ENCODE measurements at regions not wholly inside any gene's neighbourhood (a gene's known extent, or its start where the extent isn't known, plus 50 kb on each side); places are given as distances from the start of the nearest gene placed in this dataset.

GRCh38 chr14:58749066-58749669 is 111.4 kb downstream of the DACT1 start:
- DNase-seq (ENCODE audit: low read depth), result peak; percentile 80
- TF ChIP-seq CTCF (IDR thresholded peaks at IDR 0.05; ENCODE audit: control insufficient read depth, insufficient read depth, low read depth, low read length, missing control alignments), result no peak
- H3K4me3 ChIP-seq (ENCODE audit: control insufficient read depth, low read depth, low read length), result no peak overlapping the region

DNA sequence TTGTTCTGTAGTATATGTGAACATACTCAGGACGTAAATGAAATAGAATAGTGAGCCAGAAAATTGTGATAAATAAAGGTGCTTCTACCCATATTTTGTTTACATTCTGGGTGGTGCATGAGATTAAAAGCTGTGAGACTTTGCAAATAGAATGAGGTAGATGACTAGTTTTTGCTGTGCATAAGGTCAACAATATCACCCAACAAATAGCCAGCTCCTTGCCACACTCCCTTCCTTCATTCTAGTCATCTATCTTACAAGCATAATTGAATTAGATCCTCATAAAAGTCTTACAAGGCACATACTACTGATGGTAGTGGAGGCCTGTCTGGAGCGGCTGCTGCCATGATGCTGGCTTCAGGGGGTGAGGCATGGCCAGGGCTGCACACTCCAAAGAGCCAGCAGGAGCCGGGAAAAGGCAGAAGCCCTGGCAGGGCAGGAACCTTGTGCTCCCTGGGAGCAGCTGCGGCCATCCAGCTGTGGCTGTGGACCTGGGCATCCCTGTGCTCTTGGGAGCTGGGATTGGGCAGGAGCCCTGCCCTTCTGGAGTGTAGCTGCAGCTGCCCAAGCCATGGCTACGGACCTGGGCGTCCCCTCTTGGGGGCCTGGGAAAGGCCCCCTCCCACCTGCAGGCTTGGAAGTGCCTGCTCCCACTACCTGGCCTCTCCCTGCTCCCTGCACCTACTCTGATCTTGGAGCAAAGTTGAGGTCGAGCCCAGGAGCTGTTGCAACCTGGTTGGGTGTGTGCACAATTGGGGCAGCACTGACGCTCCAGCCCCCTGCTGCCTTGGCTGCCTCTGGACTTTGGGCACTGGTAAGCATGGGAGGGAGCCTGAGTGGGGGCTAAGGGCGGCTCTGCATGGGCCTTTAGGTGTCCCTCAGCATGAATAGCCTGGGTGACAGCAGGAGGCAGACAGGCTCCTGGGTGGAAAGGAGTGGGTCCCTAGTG is 112.8 kb downstream of the DACT1 start:
- TF ChIP-seq CTCF (IDR thresholded peaks at IDR 0.05; ENCODE audit: control insufficient read depth, insufficient read depth, low read depth, low read length, missing control alignments), result no peak
- H3K4me3 ChIP-seq (ENCODE audit: control insufficient read depth, low read depth, low read length), result no peak overlapping the region
- DNase-seq (ENCODE audit: low read depth), result no peak

GRCh38 chr14:58751788-58752187 is 114.0 kb downstream of the DACT1 start:
- H3K4me3 ChIP-seq (ENCODE audit: control insufficient read depth, low read depth, low read length), result no peak overlapping the region
- no peak for DNase-seq (ENCODE audit: low read depth)
- no peak for TF ChIP-seq CTCF (IDR thresholded peaks at IDR 0.05; ENCODE audit: control insufficient read depth, insufficient read depth, low read depth, low read length, missing control alignments)

DNA sequence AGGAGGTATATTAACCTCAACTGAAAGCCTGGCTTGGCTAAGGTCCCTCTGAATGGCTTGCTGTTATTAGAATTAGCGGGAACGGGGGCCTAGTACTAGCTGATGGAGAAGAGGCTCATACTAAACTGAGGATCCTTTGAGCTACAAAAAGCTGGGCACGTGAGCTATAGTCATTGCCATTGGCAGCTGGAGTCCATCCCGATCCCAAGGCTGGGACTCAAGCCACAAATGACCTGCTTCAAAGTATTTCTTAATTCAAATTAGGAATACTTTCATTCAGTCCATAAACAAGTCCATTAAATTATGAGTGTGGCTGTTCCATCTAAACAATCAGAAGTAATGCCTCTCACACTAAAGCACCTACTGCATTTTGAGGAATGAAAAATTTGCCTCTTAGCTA is 114.5 kb downstream of the DACT1 start:
- no peak for DNase-seq (ENCODE audit: low read depth)
- H3K4me3 ChIP-seq (ENCODE audit: control insufficient read depth, low read depth, low read length), result no peak overlapping the region
- TF ChIP-seq CTCF (IDR thresholded peaks at IDR 0.05; ENCODE audit: control insufficient read depth, insufficient read depth, low read depth, low read length, missing control alignments), result no peak

- no peak for TF ChIP-seq CTCF (IDR thresholded peaks at IDR 0.05; ENCODE audit: control insufficient read depth, insufficient read depth, low read depth, low read length, missing control alignments)
- H3K4me3 ChIP-seq (ENCODE audit: control insufficient read depth, low read depth, low read length), result no peak overlapping the region
- DNase-seq (ENCODE audit: low read depth), result no peak
Observed at GRCh38 chr14:58752771-58753201, 115.0 kb downstream of the DACT1 start.

DNA sequence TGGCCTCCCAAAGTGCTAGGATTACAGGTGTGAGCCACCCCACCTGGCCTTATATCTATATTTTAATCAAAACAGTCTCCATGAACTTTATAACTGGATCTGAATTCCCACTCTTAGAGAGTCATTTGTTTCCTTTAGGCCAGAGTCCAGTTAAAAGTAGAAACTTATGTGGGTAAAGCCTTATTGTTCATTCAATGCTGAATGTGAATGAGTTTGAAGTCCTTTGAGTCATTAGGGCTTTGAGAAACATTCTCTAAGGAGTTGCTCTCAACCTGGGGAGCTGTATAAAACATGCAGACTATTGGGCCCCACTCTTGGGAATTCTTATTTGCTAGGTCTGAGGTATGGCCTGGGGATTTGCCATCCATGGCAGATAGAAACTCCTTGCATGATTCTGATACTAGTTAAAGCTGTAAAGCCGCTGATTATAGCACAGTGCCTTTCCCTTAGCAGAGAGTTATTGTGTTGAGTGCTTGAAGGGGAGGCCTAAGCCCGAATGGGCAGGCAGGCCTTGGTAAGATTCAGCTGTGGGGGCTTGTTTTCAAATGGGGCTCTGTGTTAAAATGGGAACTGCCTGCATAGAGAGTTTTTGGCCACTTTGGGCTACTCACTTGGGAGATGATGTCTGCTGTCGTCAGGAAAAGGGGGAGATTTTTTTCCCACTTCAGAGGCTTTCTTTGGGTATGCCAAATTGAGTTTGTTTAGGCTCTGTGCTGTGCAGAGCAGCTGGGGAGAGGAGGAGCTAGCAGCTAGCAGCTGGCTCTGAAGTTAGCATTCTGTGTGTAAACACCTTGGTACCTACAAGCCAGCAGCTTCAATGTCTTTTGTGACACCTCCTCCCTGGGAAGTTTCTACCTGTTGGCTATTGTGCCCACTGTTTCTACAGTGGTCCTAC is 117.5 kb downstream of the DACT1 start:
- no peak for TF ChIP-seq CTCF (IDR thresholded peaks at IDR 0.05; ENCODE audit: control insufficient read depth, insufficient read depth, low read depth, low read length, missing control alignments)
- DNase-seq (ENCODE audit: low read depth), result no peak
- no peak overlapping the region for H3K4me3 ChIP-seq (ENCODE audit: control insufficient read depth, low read depth, low read length)
